ENCODE measurements at regions not wholly inside any gene's neighbourhood (a gene's known extent, or its start where the extent isn't known, plus 50 kb on each side); places are given as distances from the start of the nearest gene placed in this dataset.

DNA sequence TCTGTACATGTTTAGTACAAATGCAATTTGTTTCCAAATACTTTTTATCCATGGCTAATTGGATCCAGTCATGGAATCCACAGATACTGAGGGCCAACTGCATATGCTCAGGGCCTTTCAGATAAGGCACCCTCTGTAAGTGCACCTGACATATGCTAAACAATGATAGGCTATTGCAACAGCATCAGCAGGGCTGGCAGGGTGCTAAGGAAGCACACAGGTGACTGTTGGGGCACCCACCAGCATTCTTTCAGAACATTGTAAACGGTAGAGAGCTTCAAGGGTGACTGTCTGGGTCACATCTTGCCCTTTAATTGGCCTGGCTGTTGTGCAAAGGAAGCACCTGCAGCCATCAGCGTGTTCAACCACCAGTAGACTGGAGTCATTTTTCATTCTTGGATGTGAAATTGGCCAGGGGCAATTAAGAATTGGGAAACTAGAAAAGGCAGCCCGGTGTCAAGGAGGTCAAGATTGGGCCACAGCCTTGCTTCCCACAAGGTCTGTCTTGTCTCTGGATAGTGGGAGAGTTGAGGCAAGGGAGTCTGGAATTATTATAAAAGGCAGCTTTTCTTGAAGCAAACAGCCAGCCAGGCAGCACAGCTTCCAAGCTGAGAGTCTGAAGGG lies 129.3 kb upstream of the RAI14 start (continued):
- TF ChIP-seq, protein P1, sequence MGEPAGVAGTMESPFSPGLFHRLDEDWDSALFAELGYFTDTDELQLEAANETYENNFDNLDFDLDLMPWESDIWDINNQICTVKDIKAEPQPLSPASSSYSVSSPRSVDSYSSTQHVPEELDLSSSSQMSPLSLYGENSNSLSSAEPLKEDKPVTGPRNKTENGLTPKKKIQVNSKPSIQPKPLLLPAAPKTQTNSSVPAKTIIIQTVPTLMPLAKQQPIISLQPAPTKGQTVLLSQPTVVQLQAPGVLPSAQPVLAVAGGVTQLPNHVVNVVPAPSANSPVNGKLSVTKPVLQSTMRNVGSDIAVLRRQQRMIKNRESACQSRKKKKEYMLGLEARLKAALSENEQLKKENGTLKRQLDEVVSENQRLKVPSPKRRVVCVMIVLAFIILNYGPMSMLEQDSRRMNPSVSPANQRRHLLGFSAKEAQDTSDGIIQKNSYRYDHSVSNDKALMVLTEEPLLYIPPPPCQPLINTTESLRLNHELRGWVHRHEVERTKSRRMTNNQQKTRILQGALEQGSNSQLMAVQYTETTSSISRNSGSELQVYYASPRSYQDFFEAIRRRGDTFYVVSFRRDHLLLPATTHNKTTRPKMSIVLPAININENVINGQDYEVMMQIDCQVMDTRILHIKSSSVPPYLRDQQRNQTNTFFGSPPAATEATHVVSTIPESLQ (CRISPR knock-in tag; IDR thresholded peaks at IDR 0.05) = no peak
- no peak for TF ChIP-seq EMX1 (CRISPR knock-in tag; IDR thresholded peaks at IDR 0.05)

DNA sequence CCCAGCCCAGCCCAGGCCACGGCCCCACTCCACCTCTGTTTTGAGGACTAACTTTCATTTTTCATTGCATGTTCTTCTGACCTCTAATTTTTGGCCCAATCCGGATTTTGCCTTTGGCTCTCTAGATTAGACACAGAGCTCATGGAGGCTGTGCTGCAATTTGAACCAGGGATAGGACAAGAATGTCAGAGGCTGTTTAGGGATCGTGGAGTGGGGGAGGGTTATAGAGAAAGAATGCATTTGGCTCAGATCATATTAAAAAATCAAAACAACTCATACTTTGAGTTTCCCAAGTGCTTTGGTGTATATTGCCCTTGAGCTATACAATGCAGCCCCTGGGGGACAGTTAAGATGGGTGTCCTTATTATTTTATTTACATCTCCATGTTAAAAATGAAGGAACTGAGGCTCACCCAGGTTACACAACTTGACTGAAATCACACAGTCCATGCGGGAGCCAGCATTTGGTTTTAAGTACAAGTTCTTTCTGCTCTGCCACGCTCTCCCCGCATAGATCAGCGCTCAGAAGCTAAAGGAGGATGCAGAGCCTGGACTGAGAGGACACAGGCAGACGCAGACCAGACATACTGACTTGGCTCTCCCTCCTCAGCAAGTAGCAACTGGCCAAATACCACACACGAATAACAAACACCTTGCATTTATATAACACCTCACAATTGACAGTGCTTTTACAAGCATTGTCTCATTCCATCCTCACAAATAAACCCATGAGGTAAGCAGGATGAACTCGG lies 126.4 kb upstream of the RAI14 start:
- Mint-ChIP-seq H3K27ac (no peak overlapping the region; the same call in 1 of the 2 replicates), H3K9me3 (no peaks in the 10 kb centered on the region), H3K36me3 (no peaks in the 10 kb centered on the region), H3K4me3 (no peak overlapping the region), H3K4me1 (peaks cover 8% of the 10 kb centered on the region), H3K27me3 (ENCODE audit: low read depth) (no peaks in the 10 kb centered on the region)
- ChIA-PET POLR2A (no interaction called here), CTCF (interaction anchor here (0.6 to 1.2 kb wide), 3 partner anchors 8 to 72 kb away, joined by 4 to 5 read pairs (median 4); no protein-coding TSS in a partner anchor)
- no peak for TF ChIP-seq JAZF1 (CRISPR knock-in tag; IDR thresholded peaks at IDR 0.05)
- TF ChIP-seq FOXJ3 (CRISPR knock-in tag; IDR thresholded peaks at IDR 0.05; ENCODE audit: borderline replicate concordance) = no peak
- TF ChIP-seq ZNF263 (CRISPR knock-in tag; IDR thresholded peaks at IDR 0.05; ENCODE audit: low read depth) = no peak
- TF ChIP-seq NR2C2 (CRISPR knock-in tag; IDR thresholded peaks at IDR 0.05) = no peak
- no peak for TF ChIP-seq ZNF671 (CRISPR knock-in tag; IDR thresholded peaks at IDR 0.05)
- TF ChIP-seq EMX1 (CRISPR knock-in tag; IDR thresholded peaks at IDR 0.05) = no peak
- TF ChIP-seq, protein P2, sequence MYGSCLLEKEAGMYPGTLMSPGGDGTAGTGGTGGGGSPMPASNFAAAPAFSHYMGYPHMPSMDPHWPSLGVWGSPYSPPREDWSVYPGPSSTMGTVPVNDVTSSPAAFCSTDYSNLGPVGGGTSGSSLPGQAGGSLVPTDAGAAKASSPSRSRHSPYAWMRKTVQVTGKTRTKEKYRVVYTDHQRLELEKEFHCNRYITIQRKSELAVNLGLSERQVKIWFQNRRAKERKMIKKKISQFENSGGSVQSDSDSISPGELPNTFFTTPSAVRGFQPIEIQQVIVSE (CRISPR knock-in tag; IDR thresholded peaks at IDR 0.05; ENCODE audit: borderline replicate concordance) = no peak
- TF ChIP-seq, protein P3, sequence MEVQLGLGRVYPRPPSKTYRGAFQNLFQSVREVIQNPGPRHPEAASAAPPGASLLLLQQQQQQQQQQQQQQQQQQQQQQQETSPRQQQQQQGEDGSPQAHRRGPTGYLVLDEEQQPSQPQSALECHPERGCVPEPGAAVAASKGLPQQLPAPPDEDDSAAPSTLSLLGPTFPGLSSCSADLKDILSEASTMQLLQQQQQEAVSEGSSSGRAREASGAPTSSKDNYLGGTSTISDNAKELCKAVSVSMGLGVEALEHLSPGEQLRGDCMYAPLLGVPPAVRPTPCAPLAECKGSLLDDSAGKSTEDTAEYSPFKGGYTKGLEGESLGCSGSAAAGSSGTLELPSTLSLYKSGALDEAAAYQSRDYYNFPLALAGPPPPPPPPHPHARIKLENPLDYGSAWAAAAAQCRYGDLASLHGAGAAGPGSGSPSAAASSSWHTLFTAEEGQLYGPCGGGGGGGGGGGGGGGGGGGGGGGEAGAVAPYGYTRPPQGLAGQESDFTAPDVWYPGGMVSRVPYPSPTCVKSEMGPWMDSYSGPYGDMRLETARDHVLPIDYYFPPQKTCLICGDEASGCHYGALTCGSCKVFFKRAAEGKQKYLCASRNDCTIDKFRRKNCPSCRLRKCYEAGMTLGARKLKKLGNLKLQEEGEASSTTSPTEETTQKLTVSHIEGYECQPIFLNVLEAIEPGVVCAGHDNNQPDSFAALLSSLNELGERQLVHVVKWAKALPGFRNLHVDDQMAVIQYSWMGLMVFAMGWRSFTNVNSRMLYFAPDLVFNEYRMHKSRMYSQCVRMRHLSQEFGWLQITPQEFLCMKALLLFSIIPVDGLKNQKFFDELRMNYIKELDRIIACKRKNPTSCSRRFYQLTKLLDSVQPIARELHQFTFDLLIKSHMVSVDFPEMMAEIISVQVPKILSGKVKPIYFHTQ (CRISPR knock-in tag; IDR thresholded peaks at IDR 0.05) = no peak
- TF ChIP-seq GABPB1 (CRISPR knock-in tag; IDR thresholded peaks at IDR 0.05) = no peak
- TF ChIP-seq NFE2L1 (CRISPR knock-in tag; IDR thresholded peaks at IDR 0.05) = no peak
- TF ChIP-seq, protein P4, sequence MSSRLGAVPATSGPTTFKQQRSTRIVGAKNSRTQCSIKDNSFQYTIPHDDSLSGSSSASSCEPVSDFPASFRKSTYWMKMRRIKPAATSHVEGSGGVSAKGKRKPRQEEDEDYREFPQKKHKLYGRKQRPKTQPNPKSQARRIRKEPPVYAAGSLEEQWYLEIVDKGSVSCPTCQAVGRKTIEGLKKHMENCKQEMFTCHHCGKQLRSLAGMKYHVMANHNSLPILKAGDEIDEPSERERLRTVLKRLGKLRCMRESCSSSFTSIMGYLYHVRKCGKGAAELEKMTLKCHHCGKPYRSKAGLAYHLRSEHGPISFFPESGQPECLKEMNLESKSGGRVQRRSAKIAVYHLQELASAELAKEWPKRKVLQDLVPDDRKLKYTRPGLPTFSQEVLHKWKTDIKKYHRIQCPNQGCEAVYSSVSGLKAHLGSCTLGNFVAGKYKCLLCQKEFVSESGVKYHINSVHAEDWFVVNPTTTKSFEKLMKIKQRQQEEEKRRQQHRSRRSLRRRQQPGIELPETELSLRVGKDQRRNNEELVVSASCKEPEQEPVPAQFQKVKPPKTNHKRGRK (CRISPR knock-in tag; IDR thresholded peaks at IDR 0.05; ENCODE audit: borderline replicate concordance) = no peak
- no peak for TF ChIP-seq NR1H2 (CRISPR knock-in tag; IDR thresholded peaks at IDR 0.05)
- TF ChIP-seq TP53 (CRISPR knock-in tag; IDR thresholded peaks at IDR 0.05) = no peak
- TF ChIP-seq ZNF121 (CRISPR knock-in tag; IDR thresholded peaks at IDR 0.05) = no peak
- TF ChIP-seq, protein P5, sequence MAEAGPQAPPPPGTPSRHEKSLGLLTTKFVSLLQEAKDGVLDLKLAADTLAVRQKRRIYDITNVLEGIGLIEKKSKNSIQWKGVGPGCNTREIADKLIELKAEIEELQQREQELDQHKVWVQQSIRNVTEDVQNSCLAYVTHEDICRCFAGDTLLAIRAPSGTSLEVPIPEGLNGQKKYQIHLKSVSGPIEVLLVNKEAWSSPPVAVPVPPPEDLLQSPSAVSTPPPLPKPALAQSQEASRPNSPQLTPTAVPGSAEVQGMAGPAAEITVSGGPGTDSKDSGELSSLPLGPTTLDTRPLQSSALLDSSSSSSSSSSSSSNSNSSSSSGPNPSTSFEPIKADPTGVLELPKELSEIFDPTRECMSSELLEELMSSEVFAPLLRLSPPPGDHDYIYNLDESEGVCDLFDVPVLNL (CRISPR knock-in tag; IDR thresholded peaks at IDR 0.05; ENCODE audit: borderline replicate concordance, low read depth) = no peak
- TF ChIP-seq SP1 (CRISPR knock-in tag; conservative IDR thresholded peaks at IDR 0.05) = no peak
- DNase-seq (ENCODE audit: low spot score) (no peak), ATAC-seq (peak; percentile 30; the same call in 1 of the 2 replicates)
